GM21717 (cell line): ENCODE measurements at regions not wholly inside any gene's neighbourhood (a gene's known extent, or its start where the extent isn't known, plus 50 kb on each side); places are given as distances from the start of the nearest gene placed in this dataset.
"Not testable (repeated sequence)": the region's sequence is repeated elsewhere in the genome, so short reads cannot be mapped to it uniquely, and the experiment has no call there.

Experiments used
- ATAC-seq: cut with Tn5 transposase; IDR thresholded peaks from one replicate; pipeline ENCODE4 v1.9.1; 2021; ENCODE audit warnings: mild to moderate bottlenecking, moderate library complexity; ENCODE audit not compliant: unreplicated experiment

DNA sequence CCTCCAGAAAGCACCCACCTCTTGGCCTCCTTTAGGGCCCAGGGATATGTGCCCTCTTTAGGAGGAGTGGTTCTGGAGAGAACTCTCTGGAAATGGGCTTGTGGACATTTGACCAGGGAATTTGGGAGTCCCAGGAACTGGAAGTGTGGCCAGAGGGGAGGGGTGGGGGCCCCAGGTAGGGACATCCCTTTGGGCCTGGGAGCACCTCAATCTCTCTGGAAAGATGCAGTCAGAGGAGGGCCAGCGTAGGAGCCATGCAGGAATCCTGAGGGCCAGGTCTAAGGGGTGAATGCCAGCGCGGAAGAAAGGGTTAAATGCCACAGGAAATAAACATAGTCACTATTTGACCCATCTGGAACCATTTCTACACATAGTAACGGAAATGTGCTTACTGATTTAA is 50.3 kb upstream of the ITGA11 start:
- ATAC-seq, result no peak

DNA sequence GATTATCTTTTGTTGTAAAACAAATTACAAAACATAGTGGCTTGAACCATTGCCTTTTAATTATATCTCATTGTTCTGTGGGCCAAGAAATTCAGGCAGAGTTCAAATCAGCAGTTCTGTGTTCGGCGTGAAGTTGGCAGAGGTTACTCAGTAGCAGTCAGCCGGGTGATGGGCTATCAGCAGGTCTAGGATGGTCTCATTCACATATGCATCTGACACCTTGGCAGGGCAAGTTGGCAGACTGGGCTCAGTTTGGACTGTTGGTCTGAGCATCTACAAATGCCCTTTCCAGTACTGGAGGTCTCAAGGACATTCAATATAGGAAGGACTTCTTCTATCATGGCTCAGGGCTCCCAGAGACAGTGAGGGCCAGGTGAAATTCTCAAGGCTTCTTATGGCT is 51.2 kb upstream of the ITGA11 start:
- no peak for ATAC-seq

DNA sequence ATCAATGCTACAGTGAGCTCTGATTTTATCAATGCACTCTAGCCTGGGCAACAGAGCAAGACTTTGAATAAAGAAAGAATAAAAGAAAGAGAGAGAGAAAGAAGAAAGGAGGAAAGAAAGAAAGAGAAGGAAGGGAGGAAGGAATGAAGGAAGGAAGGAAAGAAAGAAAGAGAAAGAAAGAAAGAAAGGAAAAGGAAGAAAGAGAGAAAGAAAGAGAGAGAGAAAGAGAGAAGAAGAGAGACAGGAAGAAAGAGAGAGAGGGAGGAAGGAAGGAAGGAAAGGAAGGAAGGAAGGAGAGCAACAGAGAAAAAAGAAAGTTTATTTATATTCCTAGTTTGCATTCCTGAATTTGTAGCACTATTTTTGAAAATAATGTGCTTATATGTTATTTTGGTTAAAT is 52.3 kb upstream of the ITGA11 start:
- no peak for ATAC-seq

DNA sequence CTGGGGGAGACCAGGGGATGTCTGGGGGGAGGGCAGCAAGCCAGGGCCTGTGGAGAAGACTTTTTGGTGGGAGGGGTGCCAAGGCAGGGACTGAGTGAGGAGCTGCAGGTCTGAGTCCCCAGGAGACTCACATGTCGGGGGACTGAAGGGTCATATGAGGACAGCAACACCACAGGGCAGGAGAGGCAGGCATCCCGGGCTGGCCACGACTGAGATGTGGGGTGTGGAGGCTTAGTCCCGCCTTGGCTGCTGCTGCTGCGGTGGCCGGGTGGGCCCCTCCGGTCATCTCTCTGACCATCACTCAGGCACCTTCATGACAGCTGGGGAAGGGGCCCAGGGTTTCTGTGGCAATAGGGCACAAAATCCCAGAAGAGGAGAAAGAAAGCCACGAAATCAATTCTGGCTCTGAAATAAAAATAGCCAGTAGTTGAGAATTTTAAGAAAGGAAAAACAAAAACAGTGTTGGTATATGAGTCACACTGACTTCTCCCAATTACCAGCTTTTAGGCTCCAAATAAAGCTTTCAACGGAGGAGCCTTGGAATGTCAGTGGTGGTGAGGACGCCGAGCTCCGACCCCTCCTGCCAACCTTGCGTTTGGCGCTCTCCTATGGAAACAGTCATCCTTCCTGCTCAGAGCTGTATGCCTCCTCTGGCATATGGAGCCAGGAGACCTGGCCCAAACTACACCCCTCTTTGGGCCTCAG is 52.9 kb upstream of the ITGA11 start:
- no peak for ATAC-seq

DNA sequence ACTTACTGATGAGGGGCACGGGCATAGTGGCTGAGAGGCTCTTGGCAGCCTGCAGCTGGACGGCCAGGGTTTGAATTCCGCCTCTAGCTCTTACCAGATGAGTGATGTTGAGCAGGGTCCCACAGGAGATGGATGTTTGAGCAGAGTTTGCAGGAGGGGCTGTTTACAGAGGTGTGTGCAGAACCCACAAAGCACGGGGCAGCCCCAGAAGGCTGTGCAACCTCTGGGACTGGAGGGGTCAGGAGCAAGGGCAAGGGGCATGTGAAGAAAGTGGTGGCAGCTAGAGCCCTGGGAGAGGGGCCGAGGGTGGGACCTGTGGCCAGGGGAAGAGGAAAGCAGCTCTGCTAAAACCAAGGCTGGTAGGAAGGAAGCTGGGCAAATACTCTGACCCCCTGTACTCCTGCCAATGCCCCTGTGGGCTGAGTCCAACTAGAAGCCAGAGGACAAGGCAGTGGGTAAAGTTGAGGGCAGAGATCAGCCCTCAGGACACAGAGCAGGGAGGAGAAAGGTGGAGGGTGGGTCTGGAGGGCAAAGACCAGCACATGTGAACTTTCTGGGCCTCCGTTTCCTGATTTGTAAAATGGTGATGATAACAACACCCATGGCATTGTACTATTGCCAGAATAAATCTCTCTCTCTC is 53.9 kb upstream of the ITGA11 start:
- no peak for ATAC-seq

DNA sequence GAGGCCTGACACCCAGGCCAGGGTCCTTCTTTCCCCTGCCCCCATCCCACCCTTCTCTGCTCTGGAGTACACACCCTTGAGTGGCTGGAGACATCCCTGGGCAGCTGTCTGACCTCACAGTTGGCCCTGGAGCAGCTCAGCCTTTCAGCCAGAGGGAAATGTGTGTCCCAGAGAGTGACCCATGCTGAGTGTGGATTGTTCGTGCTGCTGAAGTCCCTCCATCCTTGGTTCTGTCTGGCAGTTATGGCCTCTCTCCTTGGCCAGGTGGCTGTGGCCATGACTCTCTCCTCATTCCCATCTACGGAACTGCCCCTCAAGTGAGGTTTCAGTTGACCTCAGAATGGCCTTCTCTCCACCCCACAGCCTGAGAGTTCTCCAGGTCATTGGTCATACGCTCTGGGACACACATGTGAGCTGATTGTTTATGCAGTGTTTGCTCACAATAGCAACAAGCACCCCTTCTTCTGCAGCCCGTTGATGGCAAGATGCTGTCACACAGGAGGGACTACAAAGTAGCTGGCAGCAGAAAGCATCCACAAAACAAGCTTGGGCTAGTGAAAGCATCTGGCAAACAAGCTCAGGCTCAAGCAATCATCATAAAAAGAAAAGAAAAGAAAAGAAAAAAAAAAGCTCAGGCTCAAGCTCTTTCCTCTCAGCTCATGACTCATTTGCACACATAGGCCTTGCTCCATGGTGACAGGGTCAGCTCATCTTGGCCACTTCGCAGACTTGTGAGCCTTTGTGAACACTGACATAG is 55.3 kb upstream of the ITGA11 start:
- no peak for ATAC-seq

DNA sequence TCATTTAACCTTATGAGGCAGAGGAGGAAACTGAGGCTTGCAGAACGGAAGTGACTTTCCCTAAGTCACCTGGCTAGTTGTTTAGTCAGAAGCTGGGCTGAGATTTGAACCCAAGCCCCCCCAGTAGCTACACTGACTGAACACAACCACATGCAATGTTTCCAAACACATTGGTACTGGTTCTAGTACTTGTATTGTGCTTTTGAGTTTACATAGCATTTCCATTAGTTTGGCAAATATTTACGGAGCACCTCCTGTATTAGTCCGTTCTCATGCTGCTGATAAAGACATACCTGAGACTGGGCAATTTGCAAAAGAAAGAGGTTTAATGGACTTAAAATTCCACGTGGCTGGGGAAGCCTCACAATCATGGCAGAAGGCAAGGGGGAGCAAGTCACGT is 56.3 kb upstream of the ITGA11 start:
- ATAC-seq, result no peak

DNA sequence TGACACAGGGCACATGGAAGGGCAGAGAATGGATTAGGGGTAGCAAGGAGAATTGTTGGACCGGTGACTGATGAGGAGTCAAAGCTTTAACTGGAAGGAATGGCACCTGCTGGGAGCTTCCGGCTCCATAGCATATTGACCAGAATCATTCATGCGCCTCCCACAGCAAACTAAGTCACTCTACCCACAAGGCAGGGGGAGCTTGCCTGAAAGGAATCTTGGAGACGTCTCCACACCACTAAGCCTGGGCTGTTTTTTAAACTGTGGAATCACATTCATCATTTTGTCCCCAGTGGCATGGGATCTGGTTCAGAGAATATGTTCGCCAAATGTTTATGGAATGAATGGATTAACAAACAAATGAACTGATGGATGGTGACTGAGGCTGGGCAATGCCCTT is 57.0 kb upstream of the ITGA11 start:
- no peak for ATAC-seq

DNA sequence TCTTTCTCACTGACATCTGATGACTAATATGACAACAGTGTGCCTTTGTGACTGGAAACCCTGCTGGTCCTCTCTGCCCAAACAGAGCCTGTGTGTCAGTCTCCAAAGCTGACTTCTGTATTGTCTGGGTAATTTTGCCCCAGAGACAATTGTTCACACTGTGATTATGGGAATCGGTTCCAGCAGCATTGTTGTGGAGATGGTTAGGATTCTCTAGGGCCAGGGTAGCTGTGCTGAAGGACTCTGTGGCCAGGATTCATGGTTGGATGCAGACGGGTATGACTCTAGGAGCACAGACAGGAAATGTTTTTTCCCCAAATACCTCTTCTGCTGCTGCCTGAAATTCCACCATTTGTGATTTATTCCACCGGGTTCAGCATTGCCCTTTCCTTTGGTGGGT is 57.5 kb upstream of the ITGA11 start:
- ATAC-seq, result no peak

DNA sequence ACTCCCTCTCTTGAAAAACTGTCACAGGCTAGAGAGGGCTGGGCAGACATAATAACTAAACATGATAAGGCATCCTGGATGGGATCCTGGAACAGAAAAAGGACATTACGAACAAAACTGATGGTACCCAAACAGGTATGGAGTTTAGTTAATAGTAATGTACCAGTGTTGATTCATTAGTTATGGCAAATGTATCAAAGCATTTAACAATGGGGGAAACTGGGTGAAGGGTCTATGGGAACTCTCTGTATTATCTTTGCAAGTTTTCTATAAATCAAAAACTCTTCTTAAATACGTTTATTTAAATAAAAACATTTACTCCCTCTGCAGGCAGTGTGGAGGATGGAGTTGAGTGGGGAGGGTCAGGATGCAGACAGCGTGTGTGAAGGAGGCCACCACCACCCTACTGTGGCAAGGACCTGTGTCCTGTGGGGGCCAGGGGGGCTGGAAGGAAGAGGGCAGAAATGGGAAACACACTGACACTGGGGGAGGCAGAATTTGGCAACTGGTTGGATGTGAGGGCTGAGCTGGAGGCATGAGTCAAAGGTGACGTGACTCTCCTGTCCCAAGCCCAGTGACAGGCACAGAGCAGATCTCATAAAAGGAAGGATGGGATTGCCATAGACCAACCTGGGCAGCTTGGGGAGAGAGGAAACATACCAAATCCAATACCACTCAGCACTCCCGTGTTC is 59.6 kb upstream of the ITGA11 start:
- ATAC-seq, result no peak

DNA sequence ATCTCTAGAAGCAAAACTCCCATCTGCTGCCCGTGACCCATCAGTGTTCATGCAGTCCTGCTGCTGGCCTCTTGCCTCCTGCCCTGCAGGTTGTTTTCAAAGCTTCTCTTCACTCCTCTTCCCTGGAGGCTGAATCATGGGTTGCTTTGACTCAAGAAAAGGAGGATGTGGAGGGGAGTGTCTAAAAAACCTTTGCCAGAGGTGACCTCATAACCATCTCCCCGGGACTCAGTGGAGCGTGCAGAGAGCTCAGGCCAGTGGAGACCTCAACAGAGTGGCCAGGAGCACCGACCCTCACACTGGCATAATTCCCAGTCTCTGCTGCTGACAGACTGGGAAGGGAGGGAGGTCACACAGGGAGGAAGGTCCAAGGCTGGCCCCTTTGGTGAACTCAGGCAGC is 60.9 kb upstream of the ITGA11 start:
- ATAC-seq, result no peak

DNA sequence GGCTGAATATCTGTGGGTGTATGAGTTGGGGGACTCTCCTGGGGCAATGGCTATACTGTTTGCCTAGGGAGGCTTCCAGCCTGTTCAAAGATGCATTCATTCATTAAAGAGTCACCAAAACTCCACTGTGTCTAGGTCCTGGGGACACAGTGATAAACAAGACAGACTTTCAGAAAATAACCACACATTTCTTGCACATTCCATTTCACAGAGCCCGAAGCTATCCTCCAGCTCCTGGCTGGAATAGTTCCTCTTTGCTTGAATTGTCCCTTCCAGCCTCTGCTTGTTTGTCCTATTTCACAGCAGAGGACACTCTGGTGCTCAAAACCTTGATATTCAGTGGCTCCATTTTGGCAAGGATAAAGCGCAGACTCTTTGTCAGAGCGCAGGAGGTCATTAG is 61.7 kb upstream of the ITGA11 start:
- ATAC-seq, result no peak

DNA sequence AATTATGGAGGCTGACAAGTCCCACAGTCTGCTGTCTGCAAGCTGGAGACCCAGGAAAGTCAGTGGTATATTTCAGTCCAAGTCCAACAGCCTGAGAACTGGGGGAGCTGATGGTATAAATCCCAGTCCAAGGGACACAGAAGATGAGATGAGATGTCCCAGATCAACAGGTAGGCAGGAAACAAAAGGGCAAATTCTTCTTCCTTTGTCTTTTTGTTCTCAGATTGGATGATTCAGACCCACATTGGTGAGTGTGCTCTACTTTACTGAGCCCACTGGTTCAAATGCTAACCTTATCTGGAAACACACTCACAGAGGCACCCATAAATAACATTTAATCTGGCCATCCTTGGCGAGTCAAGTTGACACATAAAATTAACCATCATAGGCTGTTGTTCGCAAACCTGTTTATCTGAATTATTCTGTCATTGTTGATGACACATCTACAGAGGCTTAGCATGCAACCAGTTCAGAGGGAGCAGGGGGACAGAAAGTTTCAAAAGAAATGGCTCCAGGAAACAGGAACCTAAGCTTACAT is 62.7 kb upstream of the ITGA11 start:
- no peak for ATAC-seq

DNA sequence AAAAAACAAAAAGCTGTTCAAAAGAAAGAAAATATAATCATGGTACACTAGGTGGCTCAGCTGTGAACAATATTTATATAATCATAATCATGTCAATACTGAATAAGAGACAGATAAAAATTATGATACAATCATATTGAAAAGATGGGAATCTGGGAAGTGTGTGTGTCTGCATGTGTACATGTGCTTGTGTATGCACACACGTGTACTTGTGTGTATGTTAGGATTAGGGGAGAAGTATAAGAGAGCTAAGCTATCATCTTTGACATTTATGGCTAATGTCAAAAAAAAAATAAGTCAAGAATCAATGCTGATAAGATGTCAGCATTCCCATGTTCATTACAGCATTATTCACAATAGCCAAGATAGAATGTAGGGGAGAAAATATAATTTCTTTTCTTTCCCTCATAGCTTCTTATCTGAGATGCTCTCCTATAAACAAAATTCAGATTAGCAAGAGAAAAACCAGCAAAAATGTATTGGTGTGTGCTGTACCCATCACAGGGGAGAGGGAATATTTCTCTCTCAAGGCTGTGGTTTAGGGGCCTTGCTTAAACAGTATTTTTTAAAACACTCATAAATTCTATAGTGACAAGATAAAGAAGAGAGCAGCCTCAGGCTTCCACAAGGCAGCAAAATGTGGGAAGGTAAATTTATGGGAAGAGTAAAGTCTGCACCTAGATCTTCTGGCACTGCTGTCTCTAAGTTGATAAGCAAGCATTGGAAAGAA is 63.4 kb upstream of the ITGA11 start:
- ATAC-seq, result no peak

DNA sequence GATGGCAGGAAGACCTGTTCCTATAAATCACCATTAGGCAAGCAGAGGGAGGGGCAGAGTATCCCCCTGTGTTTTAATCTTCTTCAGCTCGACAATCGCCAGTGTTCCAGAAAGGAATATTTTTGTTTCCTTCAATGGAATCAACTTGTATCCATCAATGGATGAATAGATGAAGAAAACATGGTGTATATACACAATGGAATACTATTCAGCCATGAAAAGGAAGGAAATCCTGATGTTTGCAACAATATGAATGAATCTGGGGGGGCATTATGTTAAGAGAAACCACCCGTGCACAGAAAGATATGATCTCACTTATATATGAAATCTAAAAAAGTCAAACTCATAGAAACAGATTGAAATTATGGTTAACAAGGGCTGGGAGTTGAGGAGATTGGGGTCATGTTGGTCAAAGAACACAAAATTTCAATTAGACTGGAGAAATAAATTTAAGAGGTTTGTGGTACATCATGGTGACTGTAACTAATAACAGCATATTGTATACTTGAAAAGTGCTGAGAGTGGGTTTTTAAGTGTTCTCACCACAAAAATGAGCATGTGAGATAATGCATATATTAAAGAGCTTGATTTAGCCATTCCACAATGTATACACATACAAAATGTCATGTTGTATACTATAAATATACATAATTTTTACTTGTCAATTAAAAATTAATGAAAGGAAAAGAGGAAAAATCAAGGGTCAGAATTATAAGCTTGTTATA is 64.2 kb upstream of the ITGA11 start:
- ATAC-seq, result no peak

DNA sequence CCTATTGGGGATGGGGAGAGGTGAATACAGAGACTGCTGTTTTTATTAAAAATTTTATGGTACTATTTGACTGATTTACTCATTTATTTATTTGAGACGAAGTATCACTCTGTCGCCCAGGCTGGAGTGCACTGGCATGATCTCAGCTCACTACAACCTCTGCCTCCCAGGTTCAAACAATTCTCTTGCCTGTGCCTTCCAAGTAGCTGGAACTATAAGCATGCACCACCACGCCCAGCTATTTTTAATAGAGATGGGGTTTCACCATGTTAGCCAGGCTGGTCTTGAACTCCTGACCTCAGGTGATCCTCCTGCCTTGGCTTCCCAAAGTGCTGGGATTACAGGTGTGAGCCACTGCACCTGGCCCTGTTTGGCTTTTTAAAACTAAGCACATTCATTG is 64.8 kb upstream of the ITGA11 start:
- ATAC-seq, result not testable (repeated sequence)

DNA sequence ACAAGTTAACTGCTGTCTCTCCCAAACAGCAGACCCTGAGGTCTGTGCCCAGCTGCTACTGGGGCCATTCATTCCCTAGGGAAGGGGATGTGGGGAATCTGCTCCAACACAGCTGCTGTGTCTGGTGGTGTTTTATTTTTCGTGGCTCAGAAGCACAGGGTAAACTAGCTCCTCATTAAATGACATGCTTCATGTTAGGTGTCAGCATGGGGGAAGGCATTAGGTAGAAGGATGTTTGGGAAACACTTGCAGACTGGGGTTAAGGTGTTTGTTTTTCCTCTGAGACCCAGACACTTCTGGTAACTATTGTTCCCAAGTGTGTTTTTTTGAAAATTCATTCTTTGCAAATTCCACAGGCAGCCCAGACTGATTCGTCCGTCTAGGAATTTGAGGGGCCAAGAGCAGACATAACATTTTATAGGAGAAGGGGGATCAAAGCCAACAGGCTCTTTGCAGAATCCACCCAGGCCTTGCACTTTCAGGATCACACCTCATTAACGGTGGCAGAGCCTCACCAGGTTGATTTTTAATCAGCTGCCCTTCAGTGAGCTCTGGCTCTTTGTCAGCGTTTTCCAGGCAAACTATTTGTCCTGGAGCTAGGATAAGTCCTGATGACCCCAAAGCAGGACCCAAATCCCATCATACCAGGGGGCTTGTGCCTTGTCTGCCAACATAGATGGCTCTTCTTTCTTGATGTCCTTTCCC is 65.4 kb upstream of the ITGA11 start:
- ATAC-seq, result no peak

DNA sequence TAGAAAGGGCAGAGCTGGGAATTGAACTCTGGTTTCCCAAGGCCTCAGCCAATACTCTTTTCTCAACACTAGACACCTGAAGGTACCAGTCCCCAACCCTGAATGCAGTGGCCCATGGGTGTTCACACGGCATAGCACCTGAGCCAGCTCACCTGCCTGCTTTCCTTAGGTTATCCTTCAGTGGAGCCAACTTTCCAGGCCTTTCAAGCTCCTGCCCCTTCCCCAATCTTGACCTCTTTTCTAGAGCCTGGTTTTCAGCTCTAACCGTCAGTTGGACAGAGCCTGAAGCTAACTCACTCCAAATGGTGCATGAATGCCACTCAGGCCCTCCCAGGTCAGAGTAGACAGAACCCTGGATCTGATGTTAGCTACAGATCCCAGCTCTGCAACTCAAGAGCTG is 66.1 kb upstream of the ITGA11 start:
- no peak for ATAC-seq

DNA sequence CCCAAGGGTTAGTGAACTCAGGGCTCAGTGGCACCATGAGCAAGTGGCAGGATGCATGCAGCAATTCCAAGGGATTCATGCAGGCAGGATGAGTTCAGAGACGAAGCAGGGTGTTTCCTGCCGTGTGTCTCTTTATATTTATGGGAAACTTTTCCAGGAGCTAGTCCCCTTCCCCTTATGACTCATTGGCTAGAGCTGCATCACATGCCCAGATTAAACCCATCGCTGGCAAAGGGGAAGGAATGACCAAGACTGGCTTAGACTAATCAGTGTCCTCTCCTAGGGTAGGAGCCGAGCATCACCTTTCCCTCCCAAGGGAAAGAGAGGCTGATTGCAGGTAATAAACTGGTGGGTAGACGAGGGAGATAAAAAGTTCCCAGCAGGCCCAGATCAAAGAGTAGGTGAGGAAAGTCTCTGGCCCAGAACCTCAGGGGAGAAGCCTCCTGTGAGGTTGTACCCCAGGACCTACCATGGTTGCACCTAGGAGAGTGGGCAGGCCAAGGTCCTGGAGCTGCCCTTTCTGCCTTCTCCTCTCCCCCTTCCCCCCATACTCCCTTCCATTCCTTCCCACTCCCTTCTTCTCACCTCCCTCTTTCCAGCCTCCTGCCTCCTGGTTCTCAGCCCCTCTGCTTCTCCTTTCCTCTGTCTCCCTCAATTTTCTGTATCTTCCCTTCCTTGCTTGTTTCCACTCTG is 67.8 kb upstream of the ITGA11 start:
- no peak for ATAC-seq
